ENCODE measurements at regions not wholly inside any gene's neighbourhood (a gene's known extent, or its start where the extent isn't known, plus 50 kb on each side); places are given as distances from the start of the nearest gene placed in this dataset.

- intact Hi-C loops (cut with DNase I): no loop called here
- Histone ChIP-seq H3K27me3 (no peaks in the 10 kb centered on the region), H3K9me3 (peaks cover 0 to 5% (median 0%) of the 10 kb centered on the region in 3 donors), H3K27ac (no peak overlapping the region), H3K4me1 (peaks cover 0 to 17% (median 0%) of the 10 kb centered on the region in 3 donors), H3K4me3 (no peak overlapping the region), H3K36me3 (no peaks in the 10 kb centered on the region)
- TF ChIP-seq, protein P1, sequence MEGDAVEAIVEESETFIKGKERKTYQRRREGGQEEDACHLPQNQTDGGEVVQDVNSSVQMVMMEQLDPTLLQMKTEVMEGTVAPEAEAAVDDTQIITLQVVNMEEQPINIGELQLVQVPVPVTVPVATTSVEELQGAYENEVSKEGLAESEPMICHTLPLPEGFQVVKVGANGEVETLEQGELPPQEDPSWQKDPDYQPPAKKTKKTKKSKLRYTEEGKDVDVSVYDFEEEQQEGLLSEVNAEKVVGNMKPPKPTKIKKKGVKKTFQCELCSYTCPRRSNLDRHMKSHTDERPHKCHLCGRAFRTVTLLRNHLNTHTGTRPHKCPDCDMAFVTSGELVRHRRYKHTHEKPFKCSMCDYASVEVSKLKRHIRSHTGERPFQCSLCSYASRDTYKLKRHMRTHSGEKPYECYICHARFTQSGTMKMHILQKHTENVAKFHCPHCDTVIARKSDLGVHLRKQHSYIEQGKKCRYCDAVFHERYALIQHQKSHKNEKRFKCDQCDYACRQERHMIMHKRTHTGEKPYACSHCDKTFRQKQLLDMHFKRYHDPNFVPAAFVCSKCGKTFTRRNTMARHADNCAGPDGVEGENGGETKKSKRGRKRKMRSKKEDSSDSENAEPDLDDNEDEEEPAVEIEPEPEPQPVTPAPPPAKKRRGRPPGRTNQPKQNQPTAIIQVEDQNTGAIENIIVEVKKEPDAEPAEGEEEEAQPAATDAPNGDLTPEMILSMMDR (IDR thresholded peaks at IDR 0.05): no peak
- TF ChIP-seq POLR2A (IDR thresholded peaks at IDR 0.05): no peak
- DNase-seq: no peak
Measured at GRCh38 chr5:117266280-117266679, 691.7 kb upstream of the SEMA6A start.

DNA sequence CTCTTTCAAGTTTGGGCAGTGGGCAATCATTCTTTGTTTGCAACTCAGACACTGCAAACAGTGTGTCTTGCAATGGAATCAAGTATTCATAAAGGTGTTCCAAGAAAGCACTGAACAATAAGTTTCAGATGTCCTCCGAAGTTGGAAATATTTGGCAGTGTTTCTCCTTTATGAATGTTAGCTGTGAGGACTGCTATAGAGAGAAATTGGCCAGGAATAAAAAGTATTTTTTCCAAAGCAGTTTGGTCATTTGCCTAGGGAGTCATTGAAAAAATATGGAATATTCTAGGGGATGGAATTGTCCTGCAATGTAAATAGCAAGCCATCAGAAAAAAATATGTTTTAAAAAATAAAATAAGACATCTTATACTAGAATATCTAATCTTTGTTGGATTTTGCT, 688.6 kb upstream of the SEMA6A start:
- H3K27ac ChIP-seq: no peak overlapping the region
- 15 to 20% methylated on average over 1 of the region's 1 CpG for WGBS, 2 donors
- peaks cover 0 to 17% (median 0%) of the 10 kb centered on the region in 3 donors for H3K4me1 ChIP-seq
- no peak overlapping the region for H3K4me3 ChIP-seq
- intact Hi-C loops (cut with DNase I): no loop called here
- H3K27me3 ChIP-seq: no peaks in the 10 kb centered on the region
- H3K36me3 ChIP-seq: no peaks in the 10 kb centered on the region
- TF ChIP-seq POLR2A (IDR thresholded peaks at IDR 0.05): no peak
- TF ChIP-seq, protein P1 (IDR thresholded peaks at IDR 0.05): no peak
- H3K9me3 ChIP-seq: peaks cover 0 to 5% (median 0%) of the 10 kb centered on the region in 3 donors
- DNase-seq: no peak

DNA sequence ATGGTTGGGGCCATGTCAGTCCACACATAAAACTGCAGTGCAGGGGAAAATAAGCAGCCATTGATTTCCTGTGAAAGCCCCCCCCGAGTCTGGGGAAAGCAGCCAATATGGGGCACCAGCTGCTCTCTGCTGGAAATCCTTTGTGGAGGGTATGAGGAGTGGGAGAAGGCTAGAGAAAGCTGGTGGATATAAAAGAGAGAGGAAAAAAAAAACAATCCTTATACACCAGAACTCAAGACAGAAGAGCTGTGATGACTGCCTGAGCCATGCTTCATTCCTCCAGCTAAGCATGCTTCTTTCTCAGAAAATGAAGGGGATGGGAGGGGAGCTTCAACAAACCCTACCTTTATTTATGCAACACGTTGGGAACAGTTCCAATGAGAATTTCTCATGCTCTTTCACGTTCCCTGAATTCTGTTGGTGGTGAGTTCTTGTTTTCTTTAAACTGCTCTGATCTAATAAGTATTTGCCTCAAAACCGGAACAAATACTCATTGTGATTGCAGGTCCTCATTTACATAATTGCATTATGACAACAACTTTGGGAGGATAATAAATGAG, 688.0 kb upstream of the SEMA6A start:
- no peak overlapping the region for H3K27ac ChIP-seq
- WGBS, 2 donors: 24 to 32% methylated on average over 4 of the region's 4 CpGs
- peaks cover 0 to 5% (median 0%) of the 10 kb centered on the region in 3 donors for H3K9me3 ChIP-seq
- no peaks in the 10 kb centered on the region for H3K36me3 ChIP-seq
- no peak for DNase-seq
- H3K4me1 ChIP-seq: peaks cover 0 to 17% (median 0%) of the 10 kb centered on the region in 3 donors
- no peaks in the 10 kb centered on the region for H3K27me3 ChIP-seq
- no peak overlapping the region for H3K4me3 ChIP-seq
- no peak for TF ChIP-seq POLR2A (IDR thresholded peaks at IDR 0.05)
- TF ChIP-seq, protein P1 (IDR thresholded peaks at IDR 0.05): no peak
- intact Hi-C loops (cut with DNase I): no loop called here

DNA sequence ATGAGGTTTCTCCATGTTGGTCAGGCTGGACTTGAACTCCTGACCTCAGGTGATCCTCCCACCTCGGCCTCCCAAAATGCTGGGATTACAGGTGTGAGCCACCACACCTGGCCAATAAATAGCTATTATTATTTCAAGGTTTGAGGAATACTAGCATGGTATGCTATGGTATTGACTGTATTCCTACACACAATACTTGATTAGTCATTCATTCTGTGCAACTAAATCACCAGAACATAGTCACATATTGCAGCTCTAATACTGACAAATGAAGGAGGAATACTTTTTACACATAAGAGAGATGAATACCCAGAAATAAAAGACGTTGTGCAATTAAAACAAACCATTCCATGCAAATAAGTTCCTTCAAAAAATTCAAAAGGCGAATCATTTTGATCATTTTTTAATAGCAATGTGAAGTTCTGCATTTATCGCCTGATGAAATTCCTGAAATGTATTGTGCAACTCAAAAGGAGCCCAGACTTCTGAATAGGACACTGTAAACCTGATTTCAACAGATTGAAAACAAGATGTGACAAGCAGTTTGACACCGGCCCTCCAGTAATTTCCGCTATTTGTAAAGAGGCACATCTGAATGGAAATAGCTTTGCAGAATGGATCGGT, 687.4 kb upstream of the SEMA6A start:
- Histone ChIP-seq H3K9me3 (peaks cover 0 to 5% (median 0%) of the 10 kb centered on the region in 3 donors), H3K4me1 (peaks cover 0 to 17% (median 0%) of the 10 kb centered on the region in 3 donors), H3K36me3 (no peaks in the 10 kb centered on the region), H3K4me3 (no peak overlapping the region), H3K27ac (no peak overlapping the region), H3K27me3 (no peaks in the 10 kb centered on the region)
- DNase-seq: no peak
- 36 to 39% methylated on average over 7 of the region's 7 CpGs for WGBS, 2 donors
- intact Hi-C loops (cut with DNase I): no loop called here
- TF ChIP-seq, protein P1 (IDR thresholded peaks at IDR 0.05): no peak
- no peak for TF ChIP-seq POLR2A (IDR thresholded peaks at IDR 0.05)

- no peak overlapping the region for H3K27ac ChIP-seq
- WGBS, 2 donors: 74 to 80% methylated on average over 10 of the region's 10 CpGs
- no peaks in the 10 kb centered on the region for H3K36me3 ChIP-seq
- intact Hi-C loops (cut with DNase I): no loop called here
- H3K9me3 ChIP-seq: no peaks in the 10 kb centered on the region
- no peak for TF ChIP-seq POLR2A (IDR thresholded peaks at IDR 0.05)
- TF ChIP-seq, protein P1 (IDR thresholded peaks at IDR 0.05): no peak
- DNase-seq: no peak
- H3K4me3 ChIP-seq: no peak overlapping the region
- no peaks in the 10 kb centered on the region for H3K4me1 ChIP-seq
- no peaks in the 10 kb centered on the region for H3K27me3 ChIP-seq
Measured at GRCh38 chr5:117255211-117256027, 680.8 kb upstream of the SEMA6A start.
